ENCODE measurements at regions not wholly inside any gene's neighbourhood (a gene's known extent, or its start where the extent isn't known, plus 50 kb on each side); places are given as distances from the start of the nearest gene placed in this dataset.
"Not testable (repeated sequence)": the region's sequence is repeated elsewhere in the genome, so short reads cannot be mapped to it uniquely, and the experiment has no call there.

GRCh38 chr12:74245458-74245857 lies 292.2 kb upstream of the ATXN7L3B start:
- intact Hi-C loops (cut with DNase I; ENCODE audit: low total_unique reads), result no loop called here
- 78 to 84% (median 82%) methylated on average over 1 of the region's 1 CpG for WGBS, 5 donors
- Histone ChIP-seq H3K9me3 (peaks cover 0 to 19% (median 0%) of the 10 kb centered on the region in 8 donors), H3K27me3 (replicated peaks in 1 of 7) (no peaks in the 10 kb centered on the region), H3K27ac (no peak overlapping the region), H3K4me1 (no peaks in the 10 kb centered on the region), H3K4me3 (no peak overlapping the region), H3K36me3 (no peaks in the 10 kb centered on the region)
- no peak for DNase-seq
- TF ChIP-seq CTCF (IDR thresholded peaks at IDR 0.05 in 8 of 11, conservative IDR thresholded peaks at IDR 0.05 in 3 of 11) (no peak), POLR2A (IDR thresholded peaks at IDR 0.05) (no peak), POLR2AphosphoS5 (IDR thresholded peaks at IDR 0.05) (no peak)

DNA sequence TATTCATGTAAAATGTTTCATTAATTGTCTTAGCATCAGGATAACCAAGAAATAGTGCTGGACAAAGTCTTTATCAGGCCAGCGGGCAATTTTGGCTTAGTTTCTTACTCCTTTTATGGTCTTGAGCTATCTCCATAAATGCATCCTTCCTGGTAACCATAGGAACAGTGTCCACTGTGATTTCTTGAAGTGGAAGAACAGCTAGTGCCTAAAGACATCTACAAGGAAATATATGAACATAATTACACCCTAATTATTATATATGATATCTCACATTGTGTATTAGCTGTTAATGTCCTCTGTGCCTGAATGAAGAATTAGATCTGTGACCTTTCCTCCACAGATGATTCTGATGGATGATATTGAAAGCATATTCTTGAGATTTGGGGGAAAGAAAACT lies 286.7 kb upstream of the ATXN7L3B start:
- WGBS, 5 donors, result 59 to 89% (median 73%) methylated on average over 1 of the region's 1 CpG
- Histone ChIP-seq H3K4me1 (no peaks in the 10 kb centered on the region), H3K27ac (no peak overlapping the region), H3K9me3 (peaks cover 0 to 30% (median 13%) of the 10 kb centered on the region in 8 donors), H3K4me3 (no peak overlapping the region), H3K36me3 (no peaks in the 10 kb centered on the region), H3K27me3 (replicated peaks in 1 of 7) (no peaks in the 10 kb centered on the region)
- DNase-seq, result no peak
- no peak for TF ChIP-seq CTCF (IDR thresholded peaks at IDR 0.05 in 8 of 11, conservative IDR thresholded peaks at IDR 0.05 in 3 of 11)
- no peak for TF ChIP-seq POLR2AphosphoS5 (IDR thresholded peaks at IDR 0.05)
- TF ChIP-seq POLR2A (IDR thresholded peaks at IDR 0.05), result no peak
- intact Hi-C loops (cut with DNase I; ENCODE audit: low total_unique reads), result no loop called here

DNA sequence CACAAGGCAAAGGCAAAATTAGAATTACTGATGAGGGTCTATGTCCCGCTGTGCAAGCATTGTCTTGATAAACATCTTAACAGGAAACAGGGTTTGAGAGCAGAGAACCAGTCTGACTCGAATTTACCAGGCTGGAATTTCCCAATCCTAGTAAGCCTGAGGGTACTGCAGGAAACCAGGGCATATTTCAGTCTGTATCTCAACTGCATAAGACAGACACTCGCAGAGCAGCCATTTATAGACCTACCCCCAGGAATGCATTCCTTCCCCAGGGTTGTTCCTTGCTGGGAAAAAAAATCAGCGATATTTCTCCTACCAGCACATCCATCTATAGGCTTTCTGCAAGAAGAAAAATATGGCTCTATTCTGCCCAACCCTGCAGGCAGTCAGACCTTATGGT lies 283.8 kb upstream of the ATXN7L3B start:
- 62 to 74% (median 66%) methylated on average over 4 of the region's 4 CpGs for WGBS, 5 donors
- H3K36me3 ChIP-seq; H3K4me1 ChIP-seq; H3K4me3 ChIP-seq; intact Hi-C loops (cut with DNase I; ENCODE audit: low total_unique reads); H3K27ac ChIP-seq; DNase-seq; H3K27me3 ChIP-seq (replicated peaks in 1 of 7): not testable (repeated sequence)
- H3K9me3 ChIP-seq, result peaks cover 0 to 25% (median 13%) of the 10 kb centered on the region in 8 donors

- H3K9me3 ChIP-seq, result peaks cover 0 to 25% (median 13%) of the 10 kb centered on the region in 8 donors
- DNase-seq, result no peak
- H3K27ac ChIP-seq, result no peak overlapping the region
- H3K27me3 ChIP-seq (replicated peaks in 1 of 7), result no peaks in the 10 kb centered on the region
- H3K36me3 ChIP-seq, result no peaks in the 10 kb centered on the region
- H3K4me3 ChIP-seq, result no peak overlapping the region
- TF ChIP-seq POLR2A (IDR thresholded peaks at IDR 0.05) (no peak), POLR2AphosphoS5 (IDR thresholded peaks at IDR 0.05) (no peak), CTCF (IDR thresholded peaks at IDR 0.05 in 8 of 11, conservative IDR thresholded peaks at IDR 0.05 in 3 of 11) (no peak)
- intact Hi-C loops (cut with DNase I; ENCODE audit: low total_unique reads), result no loop called here
- no peaks in the 10 kb centered on the region for H3K4me1 ChIP-seq
Observed at GRCh38 chr12:74254784-74255183, 282.9 kb upstream of the ATXN7L3B start.

DNA sequence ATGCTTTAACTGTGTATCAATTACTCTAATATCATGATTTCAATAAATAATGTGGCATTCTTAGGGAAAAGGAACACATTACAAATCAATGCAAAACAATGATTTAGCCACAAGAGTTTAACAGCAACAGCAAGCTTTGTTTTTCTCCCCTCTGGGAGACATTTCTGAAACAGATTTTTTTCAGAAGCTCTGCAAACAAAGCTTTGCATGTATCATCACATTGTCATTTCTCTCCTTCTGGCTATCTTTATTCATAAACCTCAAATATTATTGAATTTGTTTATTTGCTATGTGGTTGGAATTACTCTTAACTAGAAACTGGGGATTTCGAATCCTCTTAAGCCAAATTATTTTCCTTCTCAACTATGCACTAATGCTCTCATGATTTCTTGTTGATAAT lies 278.4 kb upstream of the ATXN7L3B start:
- 67 to 93% (median 79%) methylated on average over 1 of the region's 1 CpG for WGBS, 5 donors
- Histone ChIP-seq H3K9me3 (peaks cover 0 to 8% (median under 1%) of the 10 kb centered on the region in 8 donors), H3K27ac (no peak overlapping the region), H3K36me3 (no peaks in the 10 kb centered on the region), H3K27me3 (replicated peaks in 1 of 7) (no peaks in the 10 kb centered on the region), H3K4me1 (no peaks in the 10 kb centered on the region), H3K4me3 (no peak overlapping the region)
- no peak for TF ChIP-seq CTCF (IDR thresholded peaks at IDR 0.05 in 8 of 11, conservative IDR thresholded peaks at IDR 0.05 in 3 of 11)
- TF ChIP-seq POLR2A (IDR thresholded peaks at IDR 0.05), result no peak
- TF ChIP-seq POLR2AphosphoS5 (IDR thresholded peaks at IDR 0.05), result no peak
- DNase-seq, result no peak
- intact Hi-C loops (cut with DNase I; ENCODE audit: low total_unique reads), result no loop called here

All from spleen (tissue), 11 donors.